ENCODE measurements at regions not wholly inside any gene's neighbourhood (a gene's known extent, or its start where the extent isn't known, plus 50 kb on each side); places are given as distances from the start of the nearest gene placed in this dataset.

DNA sequence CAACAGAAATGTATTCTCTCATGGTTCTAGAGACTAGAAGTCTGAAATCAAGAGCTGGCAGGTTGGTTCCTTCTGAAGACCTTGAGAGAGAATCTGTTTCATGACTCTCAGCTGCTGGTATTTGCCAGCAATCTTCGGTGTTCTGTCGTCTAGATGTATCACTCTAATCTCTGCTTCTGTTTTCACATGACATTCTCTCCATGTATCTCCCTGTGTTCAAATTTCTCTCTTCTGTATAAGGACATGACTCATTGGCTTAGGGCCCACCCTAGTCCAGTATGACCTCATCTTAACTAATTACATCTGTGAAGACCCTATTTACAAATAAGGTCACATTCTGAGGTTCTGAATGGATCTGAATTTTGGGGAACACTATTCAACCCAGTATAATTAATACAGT, 82.3 kb downstream of the ANKRD7 start:
- H3K4ac ChIP-seq (ENCODE audit: low read depth in 1 of 2, low read length in 2 of 2): no peak overlapping the region
- H2BK12ac ChIP-seq (ENCODE audit: low read length in 2 of 2): no peak overlapping the region
- no peaks in the 10 kb centered on the region for H3K36me3 ChIP-seq (ENCODE audit: control insufficient read depth in 1 of 2, insufficient read depth in 2 of 2, low read depth in 1 of 2, low read length in 2 of 2)
- no peak overlapping the region for H3K23ac ChIP-seq (ENCODE audit: low read length in 2 of 2)
- no peak overlapping the region for H2BK5ac ChIP-seq (ENCODE audit: low read depth, low read length, poor library complexity, severe bottlenecking)
- no peak overlapping the region for H2AK5ac ChIP-seq (ENCODE audit: low read length, severe bottlenecking)
- WGBS: 53% methylated on average over 2 of the region's 2 CpGs
- DNase-seq: peak; percentile 27
- H4K8ac ChIP-seq (ENCODE audit: low read length): no peak overlapping the region
- H3K9ac ChIP-seq (ENCODE audit: low read length): no peak overlapping the region
- no peak overlapping the region for H3K14ac ChIP-seq (ENCODE audit: low read length in 2 of 2)
- no peaks in the 10 kb centered on the region for H3K4me1 ChIP-seq (ENCODE audit: control insufficient read depth, insufficient read depth, low read depth, low read length)
- no peak overlapping the region for H2BK15ac ChIP-seq (ENCODE audit: low read depth, poor library complexity, severe bottlenecking)
- no peak overlapping the region for H3K27ac ChIP-seq (ENCODE audit: low read length, poor library complexity, severe bottlenecking)
- H2AFZ ChIP-seq (ENCODE audit: low read depth, low read length): no peak overlapping the region
- no peaks in the 10 kb centered on the region for H3K9me3 ChIP-seq (ENCODE audit: control insufficient read depth, low read length)
- H3K4me3 ChIP-seq (ENCODE audit: insufficient read depth in 1 of 2, low read depth in 1 of 2, low read length in 2 of 2): no peak overlapping the region
- H3K27me3 ChIP-seq (ENCODE audit: control insufficient read depth in 1 of 2, insufficient read depth in 1 of 2, low read length in 2 of 2): no peaks in the 10 kb centered on the region
- no peak overlapping the region for H3K4me2 ChIP-seq (ENCODE audit: low read length, poor library complexity, severe bottlenecking)
- H3K79me1 ChIP-seq (replicated peaks; ENCODE audit: low read length, poor library complexity, severe bottlenecking): no peaks in the 10 kb centered on the region
- no peak overlapping the region for H2BK120ac ChIP-seq (ENCODE audit: low read depth, low read length)
- H3K18ac ChIP-seq (ENCODE audit: low read depth in 1 of 2, low read length in 2 of 2): no peak overlapping the region
- H4K91ac ChIP-seq (ENCODE audit: low read length): no peak overlapping the region

DNA sequence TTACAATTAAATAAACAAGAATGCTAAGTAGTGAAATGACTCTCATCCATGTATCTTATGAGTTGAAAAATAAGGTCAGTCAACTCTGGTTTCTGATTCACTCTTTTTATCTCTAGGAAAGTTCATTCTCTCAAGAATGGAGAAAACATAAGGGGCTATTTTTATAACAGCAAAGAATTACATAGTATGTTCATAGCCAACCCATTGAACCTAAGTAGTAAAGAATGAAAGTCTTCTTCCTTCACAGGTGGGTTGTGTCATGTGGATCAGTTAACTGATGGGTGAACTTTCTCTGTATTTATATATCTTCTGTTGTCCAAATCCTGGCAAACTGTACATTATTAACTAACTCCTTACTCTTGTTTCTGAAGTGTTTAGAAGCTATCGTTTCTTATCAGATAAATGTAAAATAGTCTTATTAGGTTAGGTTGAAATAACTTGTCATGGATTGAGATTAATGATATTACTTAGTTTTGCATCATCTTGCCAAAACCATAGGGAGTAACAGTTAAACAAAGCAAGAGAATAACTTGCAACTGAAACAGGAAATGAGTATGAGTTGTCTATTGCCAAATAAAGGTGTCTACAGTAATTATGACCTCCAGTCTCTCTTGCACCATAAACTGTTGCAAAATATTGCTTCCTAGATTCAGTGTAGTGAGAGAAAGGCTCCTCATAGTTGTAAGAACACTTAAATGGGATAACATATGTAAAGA, 86.8 kb downstream of the ANKRD7 start:
- Histone ChIP-seq H4K91ac (ENCODE audit: low read length) (no peak overlapping the region), H4K8ac (ENCODE audit: low read length) (no peak overlapping the region), H3K4me1 (ENCODE audit: control insufficient read depth, insufficient read depth, low read depth, low read length) (no peaks in the 10 kb centered on the region), H3K27me3 (ENCODE audit: control insufficient read depth in 1 of 2, insufficient read depth in 1 of 2, low read length in 2 of 2) (no peaks in the 10 kb centered on the region), H3K4me2 (ENCODE audit: low read length, poor library complexity, severe bottlenecking) (no peak overlapping the region), H3K4ac (ENCODE audit: low read depth in 1 of 2, low read length in 2 of 2) (no peak overlapping the region), H3K23ac (ENCODE audit: low read length in 2 of 2) (no peak overlapping the region), H2BK15ac (ENCODE audit: low read depth, poor library complexity, severe bottlenecking) (no peak overlapping the region), H3K36me3 (ENCODE audit: control insufficient read depth in 1 of 2, insufficient read depth in 2 of 2, low read depth in 1 of 2, low read length in 2 of 2) (no peaks in the 10 kb centered on the region), H3K27ac (ENCODE audit: low read length, poor library complexity, severe bottlenecking) (no peak overlapping the region), H2BK120ac (ENCODE audit: low read depth, low read length) (no peak overlapping the region), H3K79me1 (replicated peaks; ENCODE audit: low read length, poor library complexity, severe bottlenecking) (no peaks in the 10 kb centered on the region), H2BK12ac (ENCODE audit: low read length in 2 of 2) (no peak overlapping the region), H3K9me3 (ENCODE audit: control insufficient read depth, low read length) (no peaks in the 10 kb centered on the region), H2AK5ac (ENCODE audit: low read length, severe bottlenecking) (no peak overlapping the region), H3K9ac (ENCODE audit: low read length) (no peak overlapping the region), H3K18ac (ENCODE audit: low read depth in 1 of 2, low read length in 2 of 2) (no peak overlapping the region), H3K14ac (ENCODE audit: low read length in 2 of 2) (no peak overlapping the region), H3K4me3 (ENCODE audit: insufficient read depth in 1 of 2, low read depth in 1 of 2, low read length in 2 of 2) (no peak overlapping the region), H2AFZ (ENCODE audit: low read depth, low read length) (no peak overlapping the region), H2BK5ac (ENCODE audit: low read depth, low read length, poor library complexity, severe bottlenecking) (no peak overlapping the region)
- no CpG with 5 or more reads among the region's 1 CpG for WGBS
- peak; percentile 88 for DNase-seq

DNA sequence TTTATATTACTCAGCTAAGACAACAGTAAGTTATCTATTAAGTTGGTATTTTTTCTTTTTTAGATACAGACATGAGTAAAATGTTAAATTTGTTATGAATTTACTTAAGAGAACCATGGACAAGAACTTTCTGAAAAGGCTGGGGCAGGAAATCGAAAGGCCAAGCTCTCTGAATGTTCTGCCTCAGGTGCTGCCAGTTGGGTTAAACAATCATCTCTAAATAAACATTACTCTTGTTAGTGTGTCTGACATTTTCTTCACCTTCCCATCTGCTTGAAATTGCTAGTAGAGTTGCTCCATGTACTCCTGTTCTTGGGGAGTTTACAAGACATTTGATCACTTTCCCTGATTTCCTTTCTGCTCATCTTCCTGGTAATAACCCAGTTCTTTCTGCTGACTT, 87.5 kb downstream of the ANKRD7 start:
- Histone ChIP-seq H3K18ac (ENCODE audit: low read depth in 1 of 2, low read length in 2 of 2) (no peak overlapping the region), H2BK120ac (ENCODE audit: low read depth, low read length) (no peak overlapping the region), H3K4me2 (ENCODE audit: low read length, poor library complexity, severe bottlenecking) (no peak overlapping the region), H2BK12ac (ENCODE audit: low read length in 2 of 2) (no peak overlapping the region), H3K4ac (ENCODE audit: low read depth in 1 of 2, low read length in 2 of 2) (no peak overlapping the region), H4K8ac (ENCODE audit: low read length) (no peak overlapping the region), H2AK5ac (ENCODE audit: low read length, severe bottlenecking) (no peak overlapping the region), H2AFZ (ENCODE audit: low read depth, low read length) (no peak overlapping the region), H3K9ac (ENCODE audit: low read length) (no peak overlapping the region), H3K36me3 (ENCODE audit: control insufficient read depth in 1 of 2, insufficient read depth in 2 of 2, low read depth in 1 of 2, low read length in 2 of 2) (no peaks in the 10 kb centered on the region), H4K91ac (ENCODE audit: low read length) (no peak overlapping the region), H3K4me1 (ENCODE audit: control insufficient read depth, insufficient read depth, low read depth, low read length) (no peaks in the 10 kb centered on the region), H3K79me1 (replicated peaks; ENCODE audit: low read length, poor library complexity, severe bottlenecking) (no peaks in the 10 kb centered on the region), H2BK15ac (ENCODE audit: low read depth, poor library complexity, severe bottlenecking) (no peak overlapping the region), H3K4me3 (ENCODE audit: insufficient read depth in 1 of 2, low read depth in 1 of 2, low read length in 2 of 2) (no peak overlapping the region), H3K14ac (ENCODE audit: low read length in 2 of 2) (no peak overlapping the region), H3K23ac (ENCODE audit: low read length in 2 of 2) (no peak overlapping the region), H3K9me3 (ENCODE audit: control insufficient read depth, low read length) (no peaks in the 10 kb centered on the region), H3K27ac (ENCODE audit: low read length, poor library complexity, severe bottlenecking) (peak overlapping the region; percentile 38), H2BK5ac (ENCODE audit: low read depth, low read length, poor library complexity, severe bottlenecking) (no peak overlapping the region), H3K27me3 (ENCODE audit: control insufficient read depth in 1 of 2, insufficient read depth in 1 of 2, low read length in 2 of 2) (no peaks in the 10 kb centered on the region)
- 100% methylated on average over 1 of the region's 1 CpG for WGBS
- no peak for DNase-seq

DNA sequence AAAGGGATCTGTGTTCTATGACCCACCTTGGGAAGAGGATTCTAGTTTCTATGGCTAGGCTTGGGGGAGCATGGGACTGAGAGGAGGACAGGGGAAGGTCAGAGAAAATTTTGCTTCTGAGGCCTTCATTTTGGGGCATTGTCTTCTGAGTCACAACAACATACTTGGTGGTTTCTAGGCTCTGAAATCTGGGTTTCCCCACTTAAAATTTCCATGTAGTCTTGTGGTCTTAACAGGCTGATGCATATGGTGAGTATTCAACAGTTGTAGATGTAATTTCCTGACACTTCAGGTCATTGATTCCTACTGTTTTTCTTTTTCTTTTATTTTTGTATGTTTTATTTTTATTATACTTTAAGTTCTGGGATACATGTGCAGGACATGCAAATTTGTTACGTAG, 88.5 kb downstream of the ANKRD7 start:
- Histone ChIP-seq H3K18ac (ENCODE audit: low read depth in 1 of 2, low read length in 2 of 2) (no peak overlapping the region), H3K23ac (ENCODE audit: low read length in 2 of 2) (no peak overlapping the region), H3K14ac (ENCODE audit: low read length in 2 of 2) (no peak overlapping the region), H3K4me1 (ENCODE audit: control insufficient read depth, insufficient read depth, low read depth, low read length) (no peaks in the 10 kb centered on the region), H2BK120ac (ENCODE audit: low read depth, low read length) (no peak overlapping the region), H3K4me3 (ENCODE audit: insufficient read depth in 1 of 2, low read depth in 1 of 2, low read length in 2 of 2) (no peak overlapping the region), H4K8ac (ENCODE audit: low read length) (no peak overlapping the region), H2BK5ac (ENCODE audit: low read depth, low read length, poor library complexity, severe bottlenecking) (no peak overlapping the region), H2AFZ (ENCODE audit: low read depth, low read length) (no peak overlapping the region), H3K79me1 (replicated peaks; ENCODE audit: low read length, poor library complexity, severe bottlenecking) (no peaks in the 10 kb centered on the region), H3K4ac (ENCODE audit: low read depth in 1 of 2, low read length in 2 of 2) (no peak overlapping the region), H2AK5ac (ENCODE audit: low read length, severe bottlenecking) (no peak overlapping the region), H2BK15ac (ENCODE audit: low read depth, poor library complexity, severe bottlenecking) (no peak overlapping the region), H2BK12ac (ENCODE audit: low read length in 2 of 2) (no peak overlapping the region), H3K27ac (ENCODE audit: low read length, poor library complexity, severe bottlenecking) (no peak overlapping the region), H3K9ac (ENCODE audit: low read length) (no peak overlapping the region), H4K91ac (ENCODE audit: low read length) (no peak overlapping the region), H3K36me3 (ENCODE audit: control insufficient read depth in 1 of 2, insufficient read depth in 2 of 2, low read depth in 1 of 2, low read length in 2 of 2) (no peaks in the 10 kb centered on the region), H3K27me3 (ENCODE audit: control insufficient read depth in 1 of 2, insufficient read depth in 1 of 2, low read length in 2 of 2) (no peaks in the 10 kb centered on the region), H3K9me3 (ENCODE audit: control insufficient read depth, low read length) (no peaks in the 10 kb centered on the region), H3K4me2 (ENCODE audit: low read length, poor library complexity, severe bottlenecking) (no peak overlapping the region)
- DNase-seq: peak; percentile 43
- WGBS: 100% methylated on average over 1 of the region's 1 CpG

Measured in mesenchymal stem cell (in vitro differentiated cells and primary cell).